A204.1 (cell line): ENCODE measurements at regions not wholly inside any gene's neighbourhood (a gene's known extent, or its start where the extent isn't known, plus 50 kb on each side); places are given as distances from the start of the nearest gene placed in this dataset.
"Not testable (repeated sequence)": the region's sequence is repeated elsewhere in the genome, so short reads cannot be mapped to it uniquely, and the experiment has no call there.

ENCODE experiments used
- FAIRE-seq: peaks from 2 replicates; lab custom pipeline; 2012; peaks lifted over from hg19 to GRCh38; lab: Jason Lieb, UNC

DNA sequence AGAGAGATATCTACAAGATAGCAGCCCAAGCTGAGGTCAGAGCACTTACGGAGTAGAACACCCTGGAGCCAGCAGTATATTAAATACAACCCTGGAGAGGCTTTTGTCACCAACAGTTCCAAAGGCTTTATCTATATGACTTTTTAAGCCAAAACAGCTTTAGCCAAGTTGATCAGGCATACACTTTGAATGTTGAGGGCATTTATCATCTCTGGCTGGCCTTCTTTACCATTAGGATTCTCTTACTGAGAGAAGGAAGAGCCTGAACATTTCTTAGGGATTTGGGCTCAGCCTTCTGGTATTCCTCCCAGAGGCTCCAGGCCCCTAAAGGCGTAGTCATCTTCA, 161.3 kb upstream of the RIMS1 start:
- no peak for FAIRE-seq

DNA sequence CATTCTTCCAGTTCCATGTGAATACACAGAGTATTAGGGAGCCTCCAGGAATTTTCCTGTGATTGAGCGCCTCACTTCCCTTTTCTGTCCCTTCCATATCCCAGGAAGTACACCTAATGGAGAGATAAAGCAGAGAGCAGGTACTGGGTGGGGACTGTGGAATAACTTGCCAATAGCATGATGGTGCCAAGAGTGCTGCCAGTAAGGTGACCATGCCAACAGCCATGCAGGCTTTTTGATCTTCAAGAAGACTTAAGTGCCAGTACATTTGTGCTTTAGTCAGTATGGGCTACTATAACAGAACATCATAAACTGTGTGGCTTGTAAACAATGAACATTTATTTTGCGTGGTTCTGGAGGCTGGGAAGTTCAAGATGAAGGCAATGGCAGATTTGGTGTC, 160.2 kb upstream of the RIMS1 start:
- FAIRE-seq: no peak

DNA sequence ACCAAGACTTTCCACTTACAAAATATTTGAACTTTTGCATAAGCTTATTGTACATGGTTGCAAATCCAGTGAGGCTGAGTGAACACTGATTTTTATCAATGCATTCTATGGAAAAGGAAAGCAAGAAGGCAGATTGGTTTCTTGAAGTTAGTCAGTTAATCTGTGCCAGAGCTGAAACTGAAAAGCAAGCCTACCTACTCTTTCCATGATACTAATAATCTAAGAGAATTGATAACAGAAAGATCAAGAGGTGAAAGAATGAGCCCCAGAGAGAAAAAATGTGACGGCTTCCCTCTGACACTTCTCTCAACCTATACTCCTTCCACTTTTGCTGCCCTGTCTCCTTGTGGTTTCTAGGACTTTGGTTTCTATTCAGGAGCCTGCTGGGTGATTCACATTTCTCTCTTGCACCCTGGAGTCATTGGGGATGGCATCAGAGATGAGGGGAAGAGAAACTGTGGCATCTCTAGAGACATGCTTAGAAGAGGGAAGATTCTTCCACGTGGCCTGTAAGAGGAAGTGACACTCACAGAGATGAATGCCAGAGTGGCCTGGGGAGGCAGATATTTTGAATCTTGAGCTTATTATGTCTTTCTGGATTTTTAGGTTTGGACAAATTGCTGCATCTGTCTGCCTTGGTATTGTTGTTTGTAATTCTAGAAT, 158.6 kb upstream of the RIMS1 start:
- no peak for FAIRE-seq

DNA sequence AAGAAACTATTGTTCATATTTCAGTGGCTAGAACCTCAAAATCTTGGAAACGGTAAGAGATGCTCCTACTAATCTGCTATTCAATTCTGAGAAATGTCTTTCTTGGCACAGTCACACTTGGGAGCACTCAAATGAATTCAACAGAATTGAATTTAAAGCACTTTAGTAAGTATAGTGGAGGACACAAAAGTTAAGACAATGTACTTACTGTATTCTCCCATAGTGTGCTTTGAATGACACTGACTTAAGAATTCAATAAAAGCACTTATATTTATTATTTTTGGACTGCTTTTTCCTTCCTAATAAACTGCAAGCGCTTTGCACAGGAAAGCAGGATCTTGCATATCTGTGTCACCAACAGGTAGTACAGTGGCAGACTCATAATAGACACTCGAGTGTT, 156.1 kb upstream of the RIMS1 start:
- no peak for FAIRE-seq

DNA sequence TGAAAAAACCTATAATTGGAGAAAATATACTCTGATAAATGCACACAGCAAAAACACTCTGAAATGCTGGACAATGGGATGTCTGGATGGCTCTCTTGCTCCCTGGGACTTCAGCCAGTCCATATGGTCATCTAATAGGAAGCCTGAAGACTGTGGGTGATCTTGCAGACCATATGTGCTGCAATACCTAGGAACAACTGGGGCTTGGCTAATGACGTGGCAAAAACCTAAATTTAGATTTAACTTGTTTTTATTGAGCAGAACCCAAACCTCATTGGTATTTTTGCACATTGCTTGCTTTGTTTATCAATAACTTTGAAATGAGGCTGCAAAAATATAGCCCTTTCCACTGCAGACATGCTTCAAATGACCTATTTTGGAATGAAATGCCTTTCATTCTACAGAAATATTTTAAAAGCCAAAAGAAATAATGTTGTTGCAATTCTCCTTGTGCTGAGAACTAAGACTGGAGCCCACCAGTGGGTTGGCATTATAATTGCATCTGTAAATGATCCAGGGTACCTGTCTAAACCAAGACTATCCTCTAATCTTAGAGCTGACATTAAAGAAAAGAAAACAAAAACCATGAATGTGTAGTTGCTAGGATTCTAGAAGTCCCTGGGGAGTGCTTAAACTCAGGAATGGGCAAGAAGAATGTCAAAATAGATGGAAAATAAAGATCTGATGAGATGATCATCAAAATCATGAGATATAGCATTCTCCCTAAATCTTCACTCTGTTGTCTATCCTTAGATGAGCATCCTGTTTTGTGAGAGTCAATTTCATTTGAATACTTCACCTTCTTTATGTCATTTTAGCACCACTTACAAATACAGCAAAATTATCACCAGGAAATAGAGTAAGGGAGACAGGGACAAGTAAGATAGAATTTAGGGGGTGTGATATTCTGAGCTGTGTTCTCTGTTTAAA, 152.1 kb upstream of the RIMS1 start:
- FAIRE-seq: no peak

DNA sequence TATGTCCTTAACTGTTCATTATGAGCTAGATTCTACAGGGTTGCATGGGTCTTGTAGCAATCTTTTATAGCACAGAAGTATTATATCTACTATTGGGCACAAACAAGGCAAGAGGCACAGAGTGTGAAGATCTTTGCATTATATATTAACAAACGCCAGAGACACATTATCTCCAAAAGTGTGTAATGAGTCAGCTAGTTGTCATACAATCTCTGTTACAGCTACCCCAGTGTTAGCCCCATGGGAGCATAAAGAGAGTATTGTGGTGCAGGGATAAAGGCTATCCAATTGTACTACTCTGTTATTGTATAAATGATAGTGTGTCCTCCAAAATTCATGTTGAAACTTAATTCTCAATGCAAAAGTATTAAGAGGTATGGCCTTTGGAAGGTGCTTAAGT, 148.4 kb upstream of the RIMS1 start:
- FAIRE-seq: no peak

DNA sequence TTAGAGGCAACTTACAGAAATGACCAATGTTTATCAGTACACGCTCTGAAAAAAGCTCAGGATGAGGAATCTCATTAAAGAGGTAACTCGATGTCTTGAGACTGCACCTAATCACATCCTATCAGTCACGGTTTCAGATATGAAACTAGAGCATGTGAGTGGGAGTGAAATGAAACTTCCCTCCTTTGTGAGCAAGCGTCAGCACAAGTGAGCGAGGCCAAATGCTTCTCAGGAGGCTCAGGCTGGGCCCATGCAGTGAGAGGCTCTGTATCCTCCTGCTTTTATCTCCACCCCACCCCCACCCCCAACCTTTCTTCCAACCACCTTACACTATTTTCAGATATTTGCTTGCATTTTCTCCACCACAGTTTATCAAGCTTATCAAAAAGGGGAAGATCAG, 140.8 kb upstream of the RIMS1 start:
- FAIRE-seq: no peak

DNA sequence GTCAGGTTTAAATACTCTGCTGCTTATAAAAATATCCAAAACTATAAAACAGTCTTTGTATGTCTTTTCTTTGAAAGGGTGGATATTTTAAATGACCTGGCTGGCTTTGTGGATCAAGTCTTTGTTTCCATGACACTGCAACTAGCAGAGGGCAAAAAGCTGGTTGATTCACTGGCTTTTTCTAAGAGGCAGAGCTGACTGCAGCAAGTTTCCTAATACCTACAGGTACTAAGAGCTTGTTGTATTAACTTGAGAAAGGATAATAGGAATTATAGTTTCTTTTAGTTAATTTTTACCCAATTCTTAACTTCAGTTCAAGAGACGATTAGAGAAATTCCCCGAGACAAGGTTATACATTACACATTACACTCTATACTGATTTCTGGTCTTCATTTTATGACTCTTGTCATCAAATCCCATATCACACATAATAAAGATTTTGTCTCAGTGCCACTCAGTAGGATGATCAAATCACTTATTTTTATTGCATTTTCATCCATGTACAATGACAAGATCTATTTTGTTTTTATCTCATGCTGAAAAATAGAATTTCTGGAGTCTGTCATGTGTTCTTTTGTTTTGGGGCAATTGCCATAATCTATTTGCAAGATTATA, 120.1 kb upstream of the RIMS1 start:
- no peak for FAIRE-seq

DNA sequence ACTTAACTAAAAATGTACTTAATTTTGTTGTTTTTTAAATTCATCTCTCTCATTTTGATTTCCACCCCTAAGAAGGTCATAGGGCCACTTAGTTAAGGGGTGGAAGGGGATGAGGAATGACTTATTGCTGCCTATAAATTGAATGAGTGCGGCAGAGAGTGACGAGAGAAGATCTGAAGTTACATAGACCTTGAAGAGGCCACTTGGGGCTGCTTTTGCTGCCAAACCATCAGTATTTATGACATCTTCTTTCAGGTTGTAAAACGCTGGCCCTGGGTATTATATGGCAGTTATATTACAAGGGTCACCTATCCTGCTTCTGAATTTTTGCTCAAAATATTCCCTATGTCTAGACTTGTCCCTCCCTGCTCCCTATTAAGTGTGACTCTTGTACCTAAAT, 119.6 kb upstream of the RIMS1 start:
- no peak for FAIRE-seq

DNA sequence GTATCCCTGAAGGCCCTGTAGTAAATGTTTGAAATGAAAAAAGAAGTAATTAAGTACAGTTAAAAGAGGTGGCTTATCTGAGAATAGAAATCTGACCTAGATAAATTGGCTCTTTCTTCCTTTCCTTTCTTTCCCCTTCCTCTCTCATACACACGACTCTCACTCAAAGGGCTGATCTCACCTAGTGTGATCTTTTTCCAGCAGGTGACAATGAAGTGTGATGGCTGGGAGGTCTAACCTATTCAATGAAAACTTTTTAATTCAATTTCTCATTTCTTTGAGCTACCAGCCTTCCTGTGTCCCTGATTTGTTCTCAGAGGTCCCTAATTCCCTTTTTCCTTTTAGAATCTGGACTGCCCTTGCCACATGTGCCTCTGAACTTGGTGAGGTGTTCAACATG, 118.0 kb upstream of the RIMS1 start:
- no peak for FAIRE-seq

DNA sequence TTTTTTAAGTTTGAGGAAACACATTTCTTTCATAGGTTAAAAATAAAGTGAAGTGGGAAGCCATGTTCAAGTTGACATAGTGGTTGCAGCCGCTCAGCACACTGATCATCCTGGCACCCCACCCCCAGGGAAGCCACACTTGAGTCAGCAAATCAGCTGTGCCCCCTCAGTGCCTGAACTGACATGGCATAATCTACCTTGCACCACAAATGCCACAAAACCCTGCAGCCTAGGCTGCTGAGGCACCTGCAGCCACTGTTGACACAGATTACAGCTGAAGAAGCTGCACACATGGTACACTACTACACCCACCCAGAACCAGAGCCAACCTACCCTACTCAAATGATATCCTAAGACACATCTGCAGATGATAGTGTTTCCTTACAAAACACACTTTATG, 77.5 kb upstream of the RIMS1 start:
- FAIRE-seq: no peak

DNA sequence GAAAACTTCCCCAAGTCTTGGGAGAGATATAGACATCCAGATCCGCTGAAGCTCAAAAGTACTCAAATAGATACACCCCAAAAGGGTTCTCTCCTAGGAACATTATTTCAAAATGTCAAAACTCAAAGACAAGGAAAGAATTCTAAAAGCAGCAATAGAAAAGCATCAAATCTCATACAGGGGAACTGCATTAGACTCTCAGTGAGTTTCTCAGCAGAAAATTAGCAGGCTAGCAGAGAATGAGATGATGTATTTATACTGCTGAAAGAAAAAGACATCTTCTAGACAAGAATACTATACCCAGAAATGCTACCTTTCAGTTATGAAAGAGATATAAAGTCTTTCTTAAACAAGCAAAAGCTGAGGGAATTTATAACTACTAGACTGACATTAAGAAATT, 75.5 kb upstream of the RIMS1 start:
- FAIRE-seq: no peak

DNA sequence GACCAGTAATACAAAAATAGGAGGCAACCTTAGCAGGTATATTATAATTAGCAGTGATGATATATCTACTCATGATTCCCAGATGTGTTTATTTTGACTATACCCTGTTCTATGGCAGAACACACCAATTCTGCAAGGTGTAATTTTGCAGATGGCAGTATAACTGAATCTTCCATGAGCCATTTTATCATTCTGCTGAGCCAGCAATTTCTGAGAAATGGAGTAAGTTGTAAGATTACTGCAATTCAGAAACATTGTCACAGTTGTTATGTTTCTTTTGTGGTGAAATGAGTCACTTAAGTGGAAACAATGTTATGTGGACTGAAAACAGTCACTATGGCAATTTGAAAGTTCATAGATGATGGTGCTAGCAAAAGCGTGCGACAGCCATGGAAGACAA, 63.7 kb upstream of the RIMS1 start:
- FAIRE-seq: no peak

DNA sequence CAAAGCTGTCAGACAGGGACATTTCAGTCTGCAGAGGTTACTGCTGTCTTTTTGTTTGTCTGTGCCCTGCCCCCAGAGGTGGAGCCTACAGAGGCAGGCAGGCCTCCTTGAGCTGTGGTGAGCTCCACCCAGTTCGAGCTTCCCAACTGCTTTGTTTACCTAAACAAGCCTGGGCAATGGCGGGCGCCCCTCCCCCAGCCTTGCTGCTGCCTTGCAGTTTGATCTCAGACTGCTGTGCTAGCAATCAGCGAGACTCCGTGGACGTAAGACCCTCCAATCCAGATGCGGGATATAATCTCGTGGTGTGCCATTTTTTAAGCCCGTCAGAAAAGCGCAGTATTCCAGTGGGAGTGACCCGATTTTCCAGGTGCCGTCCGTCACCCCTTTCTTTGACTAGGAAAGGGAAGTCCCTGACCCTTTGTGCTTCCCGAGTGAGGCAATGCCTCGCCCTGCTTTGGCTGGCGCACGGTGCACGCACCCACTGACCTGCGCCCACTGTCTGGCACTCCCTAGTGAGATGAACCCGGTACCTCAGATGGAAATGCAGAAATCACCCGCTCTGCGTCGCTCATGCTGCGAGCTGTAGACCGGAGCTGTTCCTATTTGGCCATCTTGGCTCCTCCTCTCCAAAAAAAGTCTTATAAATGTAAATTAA, 54.1 kb upstream of the RIMS1 start:
- not testable (repeated sequence) for FAIRE-seq
